ENCODE measurements at regions not wholly inside any gene's neighbourhood (a gene's known extent, or its start where the extent isn't known, plus 50 kb on each side); places are given as distances from the start of the nearest gene placed in this dataset.

GRCh38 chr15:47624503-47624902 lies 92.8 kb upstream of the SEMA6D start:
- TF ChIP-seq YY1 (IDR thresholded peaks at IDR 0.05; ENCODE audit: insufficient read depth, insufficient replicate concordance, low read depth, low read length) = no peak
- TF ChIP-seq ZBTB39 (CRISPR knock-in tag; IDR thresholded peaks at IDR 0.05) = no peak
